ENCODE measurements at regions not wholly inside any gene's neighbourhood (a gene's known extent, or its start where the extent isn't known, plus 50 kb on each side); places are given as distances from the start of the nearest gene placed in this dataset.

DNA sequence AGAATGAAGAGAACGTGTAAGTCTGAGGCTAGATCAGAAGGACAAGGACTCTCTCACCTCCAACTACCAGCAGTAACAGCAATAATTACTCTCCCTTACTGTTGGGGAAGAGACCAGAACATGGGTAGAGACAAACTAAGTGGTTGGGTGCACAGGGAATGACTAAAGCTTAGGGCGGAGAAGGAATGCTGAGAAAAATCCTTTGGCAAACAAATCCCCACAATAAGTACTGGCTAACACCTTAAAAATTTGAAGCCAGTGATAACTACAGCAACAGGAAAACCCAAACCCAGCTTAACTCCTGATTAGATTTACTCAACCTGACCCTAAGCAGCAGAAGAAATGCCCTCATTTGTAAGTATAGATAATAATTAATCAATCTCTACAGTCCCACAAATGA, 759.0 kb downstream of the AACS start:
- TF ChIP-seq, protein P1, sequence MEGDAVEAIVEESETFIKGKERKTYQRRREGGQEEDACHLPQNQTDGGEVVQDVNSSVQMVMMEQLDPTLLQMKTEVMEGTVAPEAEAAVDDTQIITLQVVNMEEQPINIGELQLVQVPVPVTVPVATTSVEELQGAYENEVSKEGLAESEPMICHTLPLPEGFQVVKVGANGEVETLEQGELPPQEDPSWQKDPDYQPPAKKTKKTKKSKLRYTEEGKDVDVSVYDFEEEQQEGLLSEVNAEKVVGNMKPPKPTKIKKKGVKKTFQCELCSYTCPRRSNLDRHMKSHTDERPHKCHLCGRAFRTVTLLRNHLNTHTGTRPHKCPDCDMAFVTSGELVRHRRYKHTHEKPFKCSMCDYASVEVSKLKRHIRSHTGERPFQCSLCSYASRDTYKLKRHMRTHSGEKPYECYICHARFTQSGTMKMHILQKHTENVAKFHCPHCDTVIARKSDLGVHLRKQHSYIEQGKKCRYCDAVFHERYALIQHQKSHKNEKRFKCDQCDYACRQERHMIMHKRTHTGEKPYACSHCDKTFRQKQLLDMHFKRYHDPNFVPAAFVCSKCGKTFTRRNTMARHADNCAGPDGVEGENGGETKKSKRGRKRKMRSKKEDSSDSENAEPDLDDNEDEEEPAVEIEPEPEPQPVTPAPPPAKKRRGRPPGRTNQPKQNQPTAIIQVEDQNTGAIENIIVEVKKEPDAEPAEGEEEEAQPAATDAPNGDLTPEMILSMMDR (IDR thresholded peaks at IDR 0.05), result no peak
- TF ChIP-seq EZH2 (IDR thresholded peaks at IDR 0.05), result no peak
